ENCODE measurements at regions not wholly inside any gene's neighbourhood (a gene's known extent, or its start where the extent isn't known, plus 50 kb on each side); places are given as distances from the start of the nearest gene placed in this dataset.

- POLR2A ChIA-PET = no interaction called here
- TF ChIP-seq SP1 (IDR thresholded peaks at IDR 0.05) (no peak), ARNT (IDR thresholded peaks at IDR 0.05) (no peak), NFRKB (IDR thresholded peaks at IDR 0.05) (no peak), PKNOX1 (IDR thresholded peaks at IDR 0.05) (no peak), CTBP1 (IDR thresholded peaks at IDR 0.05; ENCODE audit: borderline replicate concordance) (no peak), HDGF (IDR thresholded peaks at IDR 0.05; ENCODE audit: borderline replicate concordance) (no peak), ELF4 (IDR thresholded peaks at IDR 0.05) (no peak), FOXK2 (IDR thresholded peaks at IDR 0.05) (no peak), L3MBTL2 (conservative IDR thresholded peaks at IDR 0.05) (no peak), FOXA1 (IDR thresholded peaks at IDR 0.05) (no peak)
- DNase-seq (ENCODE audit: extremely low spot score) = no peak
- CTCF ChIA-PET = no interaction called here
These were observed 89.6 kb downstream of the FAM43A start for GRCh38 chr3:194775266-194775665.

- DNase-seq (ENCODE audit: extremely low spot score) = no peak
- POLR2A ChIA-PET = no interaction called here
- CTCF ChIA-PET = no interaction called here
- TF ChIP-seq SUZ12 (IDR thresholded peaks at IDR 0.05) (no peak), BHLHE40 (IDR thresholded peaks at IDR 0.05; ENCODE audit: borderline replicate concordance) (no peak), SP1 (IDR thresholded peaks at IDR 0.05) (no peak), FOXA1 (IDR thresholded peaks at IDR 0.05) (no peak), L3MBTL2 (conservative IDR thresholded peaks at IDR 0.05) (no peak), LEF1 (IDR thresholded peaks at IDR 0.05; ENCODE audit: borderline replicate concordance) (no peak), TARDBP (IDR thresholded peaks at IDR 0.05) (no peak), ELF4 (IDR thresholded peaks at IDR 0.05) (no peak), ARNT (IDR thresholded peaks at IDR 0.05) (no peak), FOXM1 (IDR thresholded peaks at IDR 0.05; ENCODE audit: borderline replicate concordance) (no peak), FOXK2 (IDR thresholded peaks at IDR 0.05) (no peak), CTBP1 (IDR thresholded peaks at IDR 0.05; ENCODE audit: borderline replicate concordance) (no peak)
These were observed 90.0 kb downstream of the FAM43A start for GRCh38 chr3:194775731-194776130.

- TF ChIP-seq BHLHE40 (IDR thresholded peaks at IDR 0.05; ENCODE audit: borderline replicate concordance) (no peak), ZNF384 (IDR thresholded peaks at IDR 0.05) (no peak), SP1 (IDR thresholded peaks at IDR 0.05) (no peak), TARDBP (IDR thresholded peaks at IDR 0.05) (no peak), ARNT (IDR thresholded peaks at IDR 0.05) (no peak), HDGF (IDR thresholded peaks at IDR 0.05; ENCODE audit: borderline replicate concordance) (no peak)
- no peak for DNase-seq (ENCODE audit: extremely low spot score)
- POLR2A ChIA-PET = no interaction called here
- CTCF ChIA-PET = no interaction called here
These were observed 92.0 kb downstream of the FAM43A start for GRCh38 chr3:194777729-194778128.

- ChIA-PET POLR2A (interaction anchor here (1.9 kb wide), 1 partner anchor 11 kb away, joined by 7 read pairs; no protein-coding TSS in a partner anchor), CTCF (no interaction called here)
- no peak for DNase-seq (ENCODE audit: extremely low spot score)
These were observed 94.1 kb downstream of the FAM43A start for GRCh38 chr3:194779729-194780224.

GRCh38 chr3:194780706-194781105 is 95.0 kb downstream of the FAM43A start:
- ChIA-PET POLR2A (interaction anchor here (1.9 kb wide), 1 partner anchor 12 kb away, joined by 7 read pairs; no protein-coding TSS in a partner anchor), CTCF (no interaction called here)
- no peak for TF ChIP-seq SUZ12 (IDR thresholded peaks at IDR 0.05)
- TF ChIP-seq PKNOX1 (IDR thresholded peaks at IDR 0.05) = no peak
- no peak for TF ChIP-seq HDGF (IDR thresholded peaks at IDR 0.05; ENCODE audit: borderline replicate concordance)
- TF ChIP-seq CTBP1 (IDR thresholded peaks at IDR 0.05; ENCODE audit: borderline replicate concordance) = no peak
- no peak for TF ChIP-seq BHLHE40 (IDR thresholded peaks at IDR 0.05; ENCODE audit: borderline replicate concordance)
- TF ChIP-seq ZNF384 (IDR thresholded peaks at IDR 0.05) = no peak
- TF ChIP-seq FOXM1 (IDR thresholded peaks at IDR 0.05; ENCODE audit: borderline replicate concordance) = no peak
- no peak for TF ChIP-seq FOXK2 (IDR thresholded peaks at IDR 0.05)
- no peak for TF ChIP-seq L3MBTL2 (conservative IDR thresholded peaks at IDR 0.05)
- TF ChIP-seq TARDBP (IDR thresholded peaks at IDR 0.05) = no peak
- TF ChIP-seq ARNT (IDR thresholded peaks at IDR 0.05) = no peak
- no peak for TF ChIP-seq ELF4 (IDR thresholded peaks at IDR 0.05)
- no peak for TF ChIP-seq SP1 (IDR thresholded peaks at IDR 0.05)
- TF ChIP-seq FOXA1 (IDR thresholded peaks at IDR 0.05) = no peak
- no peak for TF ChIP-seq NFRKB (IDR thresholded peaks at IDR 0.05)
- no peak for TF ChIP-seq LEF1 (IDR thresholded peaks at IDR 0.05; ENCODE audit: borderline replicate concordance)
- no peak for DNase-seq (ENCODE audit: extremely low spot score)

More at GRCh38 chr3:194779729-194780224, 94.1 kb downstream of the FAM43A start:
- no peak for TF ChIP-seq LEF1 (IDR thresholded peaks at IDR 0.05; ENCODE audit: borderline replicate concordance)
- no peak for TF ChIP-seq SUZ12 (IDR thresholded peaks at IDR 0.05)
- no peak for TF ChIP-seq TARDBP (IDR thresholded peaks at IDR 0.05)
- TF ChIP-seq L3MBTL2 (conservative IDR thresholded peaks at IDR 0.05) = no peak
- TF ChIP-seq HDGF (IDR thresholded peaks at IDR 0.05; ENCODE audit: borderline replicate concordance) = no peak
- no peak for TF ChIP-seq ZNF384 (IDR thresholded peaks at IDR 0.05)
- no peak for TF ChIP-seq ELF4 (IDR thresholded peaks at IDR 0.05)
- TF ChIP-seq NFRKB (IDR thresholded peaks at IDR 0.05) = no peak
- no peak for TF ChIP-seq PKNOX1 (IDR thresholded peaks at IDR 0.05)
- no peak for TF ChIP-seq BHLHE40 (IDR thresholded peaks at IDR 0.05; ENCODE audit: borderline replicate concordance)
- TF ChIP-seq FOXM1 (IDR thresholded peaks at IDR 0.05; ENCODE audit: borderline replicate concordance) = no peak
- no peak for TF ChIP-seq SP1 (IDR thresholded peaks at IDR 0.05)
- no peak for TF ChIP-seq FOXA1 (IDR thresholded peaks at IDR 0.05)
- no peak for TF ChIP-seq ARNT (IDR thresholded peaks at IDR 0.05)
- no peak for TF ChIP-seq CTBP1 (IDR thresholded peaks at IDR 0.05; ENCODE audit: borderline replicate concordance)

GRCh38 chr3:194781617-194782016 is 95.9 kb downstream of the FAM43A start:
- ChIA-PET CTCF (no interaction called here), POLR2A (no interaction called here)
- no peak for TF ChIP-seq FOXM1 (IDR thresholded peaks at IDR 0.05; ENCODE audit: borderline replicate concordance)
- no peak for TF ChIP-seq HDGF (IDR thresholded peaks at IDR 0.05; ENCODE audit: borderline replicate concordance)
- no peak for DNase-seq (ENCODE audit: extremely low spot score)
